GM18505 (cell line): ENCODE measurements at regions not wholly inside any gene's neighbourhood (a gene's known extent, or its start where the extent isn't known, plus 50 kb on each side); places are given as distances from the start of the nearest gene placed in this dataset.

Experiments used
- ATAC-seq: cut with Tn5 transposase; IDR thresholded peaks from one replicate; pipeline ENCODE4 v1.9.1; 2021; ENCODE audit not compliant: unreplicated experiment
- POLR2A ChIP-seq: IDR thresholded peaks from 4 replicates; pipeline ENCODE4 v1.6.1; 2011; ENCODE audit warnings: borderline replicate concordance; ENCODE audit not compliant: insufficient read depth, insufficient read length; ENCODE audit errors: extremely low read depth

GRCh38 chr13:33453936-33454335, 168.4 kb upstream of the STARD13 start:
- ATAC-seq: no peak
- no peak for TF ChIP-seq POLR2A

DNA sequence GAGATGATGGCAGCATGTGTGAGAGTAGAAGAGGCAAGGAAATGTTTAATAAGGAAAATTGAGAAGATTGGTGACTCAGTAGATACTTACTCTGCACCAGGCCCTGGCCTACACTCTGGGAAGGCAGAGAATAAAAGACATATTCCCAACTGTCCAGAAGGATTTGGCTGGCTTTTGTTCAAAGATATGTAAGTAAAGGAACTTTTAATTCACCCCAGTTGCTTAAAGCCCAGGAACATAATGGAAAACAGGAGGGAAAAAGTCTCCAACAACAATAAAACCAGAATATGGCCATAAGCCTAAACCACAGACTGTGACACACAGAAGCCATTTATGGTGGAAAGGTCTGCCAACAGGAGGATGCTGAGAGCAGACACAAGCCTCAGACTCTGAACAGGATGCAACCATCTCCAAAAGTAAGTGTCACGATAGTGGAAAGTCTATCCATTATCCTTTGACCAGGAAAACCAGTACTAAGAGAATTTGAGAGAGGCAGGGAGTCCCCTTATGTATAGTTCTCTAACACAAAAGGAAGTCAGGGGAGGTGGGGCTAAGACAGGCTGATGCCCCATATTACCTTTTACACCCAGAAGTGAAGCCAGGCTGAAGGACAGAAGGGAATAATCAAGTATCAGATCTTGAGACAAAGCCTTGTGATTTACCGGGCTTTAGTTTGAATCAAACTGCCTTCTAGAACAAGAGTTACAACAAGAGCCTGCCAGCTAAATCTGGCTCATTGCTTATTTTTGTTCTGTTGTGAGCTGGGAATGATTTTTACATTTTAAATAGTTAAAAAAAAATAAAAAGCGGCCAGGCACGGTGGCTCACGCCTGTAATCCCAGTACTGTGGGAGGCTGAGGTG, 169.5 kb upstream of the STARD13 start:
- no peak for TF ChIP-seq POLR2A
- ATAC-seq: no peak

DNA sequence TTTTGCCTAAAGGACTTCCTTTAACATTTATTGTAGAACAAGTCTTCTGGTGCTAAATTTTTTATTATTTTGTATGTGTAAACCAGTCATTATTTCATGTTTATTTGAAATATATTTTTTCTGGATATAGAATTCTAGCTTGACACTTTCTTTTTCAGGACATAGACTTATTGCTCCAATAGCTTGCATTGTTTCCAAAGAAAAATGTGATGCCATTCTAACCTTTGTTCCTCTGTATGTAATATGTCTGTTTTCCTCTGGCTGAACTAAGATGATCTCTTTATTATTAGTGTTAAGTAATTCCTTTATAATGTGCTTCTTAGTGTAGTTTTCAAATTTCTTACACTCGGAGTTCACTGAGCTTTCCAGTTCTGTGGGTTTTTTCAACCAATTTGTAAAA, 174.1 kb upstream of the STARD13 start:
- TF ChIP-seq POLR2A: no peak
- ATAC-seq: no peak

DNA sequence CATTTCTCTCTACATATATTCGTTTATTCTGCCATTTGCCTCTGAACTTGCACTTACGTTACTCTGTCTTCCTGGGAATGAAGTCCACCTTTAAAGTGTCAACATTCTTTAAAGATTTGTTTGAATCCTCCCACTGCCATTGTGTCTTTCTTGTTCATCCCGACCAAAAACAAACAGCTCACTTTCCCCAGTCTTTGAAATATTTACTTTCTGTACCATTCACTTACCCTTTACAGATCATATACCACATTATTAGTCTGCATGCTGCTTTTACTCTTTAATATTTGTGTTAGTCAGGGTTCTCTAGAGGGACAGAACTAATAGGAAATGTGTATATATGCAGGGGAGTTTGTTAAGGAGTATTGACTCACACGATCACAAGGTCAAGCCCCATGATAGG, 176.6 kb upstream of the STARD13 start:
- no peak for ATAC-seq
- TF ChIP-seq POLR2A: no peak

- no peak for ATAC-seq
- TF ChIP-seq POLR2A: no peak
Observed at GRCh38 chr13:33464345-33464744, 178.8 kb upstream of the STARD13 start.

- no peak for TF ChIP-seq POLR2A
- no peak for ATAC-seq
Observed at GRCh38 chr13:33466262-33466661, 180.7 kb upstream of the STARD13 start.

- TF ChIP-seq POLR2A: no peak
- no peak for ATAC-seq
Observed at GRCh38 chr13:33467556-33467955, 182.0 kb upstream of the STARD13 start.

GRCh38 chr13:33471204-33471603, 185.6 kb upstream of the STARD13 start:
- ATAC-seq: no peak
- no peak for TF ChIP-seq POLR2A

DNA sequence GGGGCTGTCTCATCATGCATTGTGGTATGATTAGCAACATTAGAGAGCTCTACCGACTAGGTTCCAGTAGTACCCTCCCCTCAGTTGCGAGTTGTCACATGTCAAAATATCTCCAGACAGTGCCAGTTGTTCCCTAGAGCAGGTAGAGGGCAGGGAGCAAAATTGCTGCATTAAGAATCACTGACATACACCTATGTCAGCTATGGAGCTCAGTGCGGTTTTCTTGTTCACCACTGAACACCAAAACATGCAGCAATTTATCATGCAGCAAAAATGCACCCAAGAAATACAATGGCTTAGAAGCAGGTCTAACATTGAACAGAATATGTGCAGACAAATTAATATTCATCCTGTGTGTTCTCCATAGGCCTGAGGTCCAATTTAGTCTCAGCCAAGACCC, 186.9 kb upstream of the STARD13 start:
- TF ChIP-seq POLR2A: no peak
- ATAC-seq: no peak

- no peak for ATAC-seq
- TF ChIP-seq POLR2A: no peak
Observed at GRCh38 chr13:33479105-33479504, 193.6 kb upstream of the STARD13 start.

- ATAC-seq: no peak
- no peak for TF ChIP-seq POLR2A
Observed at GRCh38 chr13:33480561-33480960, 195.0 kb upstream of the STARD13 start.

DNA sequence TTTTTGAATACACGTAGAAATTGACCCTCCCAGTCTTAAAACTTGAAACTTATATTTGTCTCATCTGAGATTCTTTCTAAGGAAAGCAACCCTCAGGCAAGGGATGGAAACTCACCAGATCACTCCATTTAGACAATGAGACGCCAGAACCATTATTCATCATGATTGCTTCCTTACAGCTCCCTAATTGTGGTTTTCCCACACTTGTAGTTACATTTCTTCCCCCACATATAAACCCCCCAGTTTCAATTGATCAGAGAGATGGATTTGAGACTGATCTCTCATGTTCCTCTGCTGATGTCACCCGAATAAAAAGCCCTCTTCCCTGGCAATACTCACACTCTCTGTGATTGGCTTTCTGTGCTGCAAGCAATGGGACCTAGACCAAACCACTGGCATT, 197.9 kb upstream of the STARD13 start:
- ATAC-seq: no peak
- TF ChIP-seq POLR2A: no peak

DNA sequence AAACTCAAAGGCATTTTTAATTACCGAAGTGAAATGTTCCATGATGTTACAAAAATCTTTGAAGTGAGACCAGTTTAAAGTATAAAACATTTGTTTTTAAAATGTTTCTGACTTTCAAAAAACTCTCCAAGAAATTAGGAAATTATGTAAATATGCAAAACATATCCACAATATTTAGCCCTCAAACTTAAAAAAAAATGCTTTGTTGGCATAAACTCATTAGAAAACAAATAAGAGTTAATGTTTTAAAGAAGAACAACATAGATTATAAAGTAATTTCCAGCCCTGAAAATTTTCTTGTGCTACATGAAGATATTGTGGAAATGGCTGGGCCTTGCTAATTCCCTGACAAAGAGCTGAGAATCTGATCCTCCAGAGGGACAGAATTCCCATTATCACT, 199.7 kb upstream of the STARD13 start:
- ATAC-seq: no peak
- TF ChIP-seq POLR2A: no peak

GRCh38 chr13:33487575-33488243, 202.2 kb upstream of the STARD13 start:
- no peak for TF ChIP-seq POLR2A
- ATAC-seq: peak; percentile 65
